T47D (cell line): ENCODE measurements at regions not wholly inside any gene's neighbourhood (a gene's known extent, or its start where the extent isn't known, plus 50 kb on each side); places are given as distances from the start of the nearest gene placed in this dataset.
"Not testable (repeated sequence)": the region's sequence is repeated elsewhere in the genome, so short reads cannot be mapped to it uniquely, and the experiment has no call there.

ENCODE experiments used
- DNase-seq, 2 experiments: peaks; one replicate each; pipeline versions ENCODE4 v3.0.0 to v3.0.0-alpha.2; 2011 to 2012; ENCODE audit warnings: low read depth in 1 of 2, low spot score in 1 of 2
- JUND ChIP-seq: IDR thresholded peaks from 2 replicates; pipeline ENCODE4 v1.6.1; 2012; ENCODE audit warnings: low read depth
- in situ Hi-C: cut with HindIII; loops from 2 replicates; pipeline ENCODE4 v1.10.0; 2016; ENCODE audit warnings: low sequenced_read_pairs, low pct_unique_long_range_greater_than_20kb

DNA sequence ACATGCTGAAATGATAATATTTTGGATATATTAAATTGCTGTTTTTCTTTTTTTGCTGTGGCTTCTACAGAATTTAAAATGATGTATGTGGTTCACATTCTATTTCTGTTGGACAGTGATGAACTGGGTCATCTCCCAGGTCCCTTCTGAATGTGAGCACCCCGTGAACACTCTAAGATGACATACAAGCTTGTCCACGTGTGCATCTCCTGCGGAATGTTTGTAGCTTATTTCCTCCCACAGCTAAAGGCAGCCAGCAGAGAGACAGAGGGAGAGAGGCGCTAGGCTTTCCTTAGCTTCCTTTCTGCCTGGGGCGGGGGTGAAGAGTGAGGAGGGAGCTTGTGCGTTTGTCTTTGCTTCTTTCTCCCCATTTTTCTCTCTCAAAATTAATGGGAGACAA is 219.1 kb downstream of the EMX2 start:
- TF ChIP-seq JUND = no peak
- DNase-seq = no peak
- in situ Hi-C loops = no loop called here

GRCh38 chr10:117762126-117762818 is 219.7 kb downstream of the EMX2 start:
- no peak for TF ChIP-seq JUND
- in situ Hi-C loops = no loop called here
- no peak for DNase-seq

DNA sequence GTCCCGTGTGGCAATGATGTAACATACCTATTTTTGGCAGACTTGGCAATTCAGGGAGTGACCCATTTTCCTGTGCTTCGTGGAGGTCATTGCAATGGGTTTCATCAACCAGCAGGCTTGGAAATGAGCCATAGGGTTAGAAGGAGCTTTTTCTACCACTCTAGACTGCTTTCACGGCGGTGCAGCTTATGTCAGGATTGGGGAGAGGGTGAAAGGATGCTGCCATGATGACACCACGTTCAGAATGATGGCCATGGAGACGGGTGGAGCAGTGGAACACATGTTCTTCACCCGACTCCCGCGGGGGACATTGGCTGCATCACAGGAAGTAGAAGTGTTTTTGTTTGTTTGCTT is 220.2 kb downstream of the EMX2 start:
- TF ChIP-seq JUND = no peak
- in situ Hi-C loops = no loop called here
- DNase-seq = peak in 1 of 2 experiments; percentile 25

DNA sequence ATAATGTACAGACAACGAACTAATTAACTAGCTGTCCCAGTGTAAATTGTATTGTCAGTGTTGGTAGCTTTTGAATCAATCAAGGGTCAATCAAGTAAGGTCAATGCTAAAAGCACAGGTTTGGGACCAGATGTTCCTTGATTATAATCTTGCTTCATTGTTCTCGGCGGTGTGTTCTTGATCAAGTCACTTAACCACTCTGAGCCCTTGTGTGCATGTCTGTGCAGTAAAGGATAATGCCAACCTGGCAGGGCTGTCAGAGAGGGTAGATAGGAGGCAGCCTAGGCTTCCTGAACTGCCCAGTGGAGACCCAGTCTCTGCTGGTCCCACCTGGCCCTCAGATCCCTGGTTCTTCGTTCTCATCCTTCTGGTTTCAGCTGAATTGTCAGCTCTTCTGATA is 221.0 kb downstream of the EMX2 start:
- in situ Hi-C loops = no loop called here
- DNase-seq = no peak
- no peak for TF ChIP-seq JUND

DNA sequence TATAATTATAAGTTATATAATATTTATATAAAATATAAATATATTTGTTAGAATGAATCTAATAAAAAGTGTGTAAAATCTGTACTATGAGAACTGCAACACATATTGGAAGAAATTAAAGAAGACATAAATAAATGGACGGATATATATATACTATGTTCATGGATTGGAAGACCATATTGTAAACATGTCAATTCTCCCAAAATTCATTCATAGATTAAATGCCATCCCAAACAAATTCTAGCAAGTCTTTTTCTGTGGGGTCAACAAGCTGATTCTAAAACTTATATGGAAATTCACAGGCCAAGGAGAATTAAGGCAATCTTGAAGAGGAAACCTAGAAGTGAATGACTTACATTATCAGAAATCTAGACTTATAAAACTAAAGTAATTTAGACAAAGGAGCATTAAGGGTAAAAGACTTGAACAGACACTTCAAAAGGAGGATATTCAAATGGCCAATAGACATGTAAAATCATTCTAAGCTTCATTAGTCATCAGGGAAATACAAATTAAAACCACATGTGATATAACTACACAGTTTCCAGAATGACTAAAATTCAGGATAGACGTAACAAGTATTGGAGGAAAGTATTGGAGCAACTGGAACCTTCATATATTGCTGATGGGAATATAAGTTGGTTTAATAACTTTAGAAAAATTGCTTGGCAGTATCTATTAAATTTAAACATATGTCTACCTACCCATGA is 225.9 kb downstream of the EMX2 start:
- DNase-seq = no peak
- in situ Hi-C loops = no loop called here
- TF ChIP-seq JUND = no peak

DNA sequence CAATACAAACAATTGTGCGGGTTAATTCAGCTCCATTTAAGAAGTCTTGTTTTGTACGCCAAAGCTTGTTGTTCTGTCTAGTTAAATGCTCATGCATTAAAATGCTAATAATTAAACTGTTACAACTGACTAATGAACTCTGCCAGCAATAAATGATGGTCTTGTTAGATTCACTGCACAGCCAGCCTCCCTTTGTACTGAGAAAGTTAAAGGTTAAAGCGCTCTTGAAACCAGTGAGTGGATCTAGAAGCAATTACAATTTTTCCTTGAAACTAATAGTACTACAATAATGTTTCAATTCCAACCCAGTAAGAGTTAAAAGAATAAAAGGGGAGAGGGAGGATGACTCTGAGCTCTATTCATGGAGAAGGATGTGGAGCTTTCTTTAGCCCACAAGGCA is 233.0 kb downstream of the EMX2 start:
- TF ChIP-seq JUND = no peak
- in situ Hi-C loops = no loop called here
- no peak for DNase-seq

- DNase-seq, in situ Hi-C loops: not testable (repeated sequence)
Observed at GRCh38 chr10:117777222-117777621, 234.7 kb downstream of the EMX2 start.

GRCh38 chr10:117778241-117778640 is 235.7 kb downstream of the EMX2 start:
- no peak for TF ChIP-seq JUND
- in situ Hi-C loops = no loop called here
- DNase-seq = no peak

- in situ Hi-C loops = no loop called here
- DNase-seq = no peak
- TF ChIP-seq JUND = no peak
Observed at GRCh38 chr10:117780411-117780810, 237.9 kb downstream of the EMX2 start.

DNA sequence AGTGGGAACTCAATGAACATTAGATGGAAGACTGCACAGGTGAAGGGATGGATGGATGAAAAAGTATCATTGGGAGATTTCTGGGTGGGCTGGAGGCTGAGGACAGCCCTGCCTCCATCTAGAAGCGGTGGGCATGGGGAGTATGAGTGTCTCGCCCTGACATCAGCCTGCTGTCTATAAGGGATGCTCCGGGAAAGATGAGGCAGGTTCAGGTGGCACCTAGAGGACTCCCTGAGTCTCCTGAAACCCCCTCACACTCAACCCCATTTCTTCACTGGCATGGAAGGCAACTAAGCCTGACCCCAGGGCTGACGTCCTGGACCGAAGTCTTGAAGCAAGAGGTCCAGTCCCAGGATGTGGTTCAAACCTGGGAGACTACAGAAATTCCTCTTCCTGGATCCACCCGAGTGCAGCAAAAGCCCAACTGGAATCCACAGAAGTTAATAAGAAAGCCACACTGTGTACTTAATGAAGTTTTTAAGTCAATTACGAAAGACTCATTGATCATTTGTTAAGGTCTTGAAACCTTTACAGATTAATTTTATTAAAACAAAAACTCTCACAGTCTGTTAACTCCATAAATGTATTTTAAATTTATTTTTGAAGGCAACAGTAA is 238.8 kb downstream of the EMX2 start:
- in situ Hi-C loops = no loop called here
- TF ChIP-seq JUND = no peak
- no peak for DNase-seq

GRCh38 chr10:117782276-117782675 is 239.7 kb downstream of the EMX2 start:
- in situ Hi-C loops = no loop called here
- TF ChIP-seq JUND = no peak
- DNase-seq = no peak

GRCh38 chr10:117783698-117784395 is 241.3 kb downstream of the EMX2 start:
- in situ Hi-C loops = no loop called here
- DNase-seq = no peak
- TF ChIP-seq JUND = no peak

- in situ Hi-C loops = no loop called here
- TF ChIP-seq JUND = no peak
- DNase-seq = no peak
Observed at GRCh38 chr10:117784776-117785175, 242.2 kb downstream of the EMX2 start.
